CD8-positive, alpha-beta memory T cell (primary cell): ENCODE measurements at regions not wholly inside any gene's neighbourhood (a gene's known extent, or its start where the extent isn't known, plus 50 kb on each side); places are given as distances from the start of the nearest gene placed in this dataset.

Source experiments
- CTCF ChIA-PET: fragments of 350-600 bp; sonication (Branson Sonifier 250); formaldehyde crosslinking; loops from one replicate; lab custom pipeline; 2021; ENCODE audit warnings: antibody characterized with exemption; lab: Charles Lee
- POLR2A ChIA-PET: fragments of 350-600 bp; sonication (Branson Sonifier 250); formaldehyde crosslinking; loops from one replicate; lab custom pipeline; 2021; ENCODE audit warnings: antibody characterized with exemption; lab: Charles Lee
- DNase-seq, 5 donors: peaks; one replicate each; pipeline versions ENCODE4 v3.0.0 to v3.0.0-alpha.2; 2020 to 2022; ENCODE audit warnings: mixed read lengths in 1 of 5
- H3K27ac ChIP-seq: one replicate; pipeline ENCODE4 v1.7.0; 2013; ENCODE audit warnings: low read depth, mild to moderate bottlenecking, low read length, moderate library complexity
- H3K27me3 ChIP-seq: 2 replicates; pipeline ENCODE4 v1.7.0; 2013; ENCODE audit warnings: low read length, mild to moderate bottlenecking; ENCODE audit not compliant: insufficient read depth, poor library complexity, severe bottlenecking
- H3K36me3 ChIP-seq: 2 replicates; pipeline ENCODE4 v1.7.0; 2013; ENCODE audit warnings: mild to moderate bottlenecking, low read length, moderate library complexity; ENCODE audit not compliant: insufficient read depth
- H3K4me1 ChIP-seq: 2 replicates; pipeline ENCODE4 v1.7.0; 2013; ENCODE audit warnings: mild to moderate bottlenecking, low read length, moderate library complexity; ENCODE audit not compliant: insufficient read depth
- H3K4me3 ChIP-seq: 2 replicates; pipeline ENCODE4 v1.7.0; 2013; ENCODE audit warnings: mild to moderate bottlenecking, low read length
- H3K9me3 ChIP-seq: 2 replicates; pipeline ENCODE4 v1.7.0; 2013; ENCODE audit warnings: mild to moderate bottlenecking, low read length
- H3K27ac Mint-ChIP-seq, 8 donors: one replicate each; pipeline ENCODE4 v1.8.0; 2020 to 2021; ENCODE audit warnings: mixed read lengths in 8 of 8, mild to moderate bottlenecking in 6 of 8, inconsistent platforms in 3 of 8, moderate library complexity in 3 of 8
- H3K27me3 Mint-ChIP-seq, 2 donors: one replicate each; pipeline ENCODE4 v1.8.0; 2020 to 2021; ENCODE audit warnings: mixed read lengths in 2 of 2, mild to moderate bottlenecking in 1 of 2, moderate library complexity in 1 of 2
- H3K36me3 Mint-ChIP-seq, 3 donors: one replicate each; pipeline ENCODE4 v1.8.0; 2020 to 2021; ENCODE audit warnings: mixed read lengths in 3 of 3, inconsistent platforms in 1 of 3, mild to moderate bottlenecking in 1 of 3
- H3K4me1 Mint-ChIP-seq, 3 donors: one replicate each; pipeline ENCODE4 v1.8.0; 2020 to 2021; ENCODE audit warnings: mixed read lengths in 3 of 3, inconsistent platforms in 1 of 3, mild to moderate bottlenecking in 1 of 3
- H3K4me3 Mint-ChIP-seq, 7 donors: one replicate each; pipeline ENCODE4 v1.8.0; 2020 to 2021; ENCODE audit warnings: mixed read lengths in 7 of 7, mild to moderate bottlenecking in 6 of 7, moderate library complexity in 4 of 7, inconsistent platforms in 2 of 7
- H3K9me3 Mint-ChIP-seq, 5 donors: one replicate each; pipeline ENCODE4 v1.8.0; 2020 to 2022; ENCODE audit warnings: mixed read lengths in 5 of 5, mild to moderate bottlenecking in 3 of 5, moderate library complexity in 2 of 5, inconsistent platforms in 1 of 5

GRCh38 chr11:32229576-32230240 lies 138.8 kb downstream of the RCN1 start:
- no peak for DNase-seq
- Mint-ChIP-seq H3K27ac (no peak overlapping the region), H3K4me3 (no peak overlapping the region), H3K9me3 (peaks cover 0 to 2% (median 0%) of the 10 kb centered on the region in 5 donors), H3K36me3 (no peaks in the 10 kb centered on the region), H3K27me3 (peaks cover 7 to 43% of the 10 kb centered on the region in 2 donors), H3K4me1 (no peaks in the 10 kb centered on the region)
- H3K27me3 ChIP-seq, result no peaks in the 10 kb centered on the region
- H3K36me3 ChIP-seq, result no peaks in the 10 kb centered on the region
- no peak overlapping the region for H3K27ac ChIP-seq
- H3K4me1 ChIP-seq, result no peaks in the 10 kb centered on the region
- no peak overlapping the region for H3K4me3 ChIP-seq
- ChIA-PET POLR2A (no interaction called here), CTCF (no interaction called here)
- no peaks in the 10 kb centered on the region for H3K9me3 ChIP-seq

DNA sequence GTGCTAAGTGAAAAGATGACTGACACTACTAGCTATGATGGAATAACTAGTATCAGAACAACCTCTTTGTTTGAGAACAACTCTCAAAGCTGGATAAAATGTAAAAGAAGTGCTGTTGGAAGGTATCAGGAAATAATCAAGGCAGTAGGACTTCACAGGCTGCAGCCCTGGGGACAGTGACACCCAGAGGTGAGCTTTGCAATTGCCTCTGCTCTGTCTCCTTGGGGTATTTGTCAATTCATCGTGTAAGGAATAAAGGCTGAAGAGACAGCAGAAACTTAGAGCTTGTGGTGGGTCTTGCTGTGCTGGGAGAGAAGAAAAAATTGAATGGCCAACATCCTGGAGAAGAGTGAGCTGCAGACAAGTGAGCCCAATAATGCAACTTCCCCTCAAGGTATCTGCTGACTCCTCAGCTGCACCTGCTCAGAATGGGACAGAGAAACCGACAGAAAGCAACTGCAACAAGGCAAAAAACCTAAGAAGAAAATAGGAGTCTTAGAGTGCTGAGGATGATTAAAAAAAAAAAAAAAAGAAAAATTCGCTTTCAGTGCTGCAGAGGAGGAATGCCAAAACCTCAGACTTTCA lies 141.1 kb downstream of the RCN1 start:
- Histone ChIP-seq H3K27ac (no peak overlapping the region), H3K4me3 (no peak overlapping the region), H3K36me3 (no peaks in the 10 kb centered on the region), H3K4me1 (no peaks in the 10 kb centered on the region), H3K9me3 (no peaks in the 10 kb centered on the region), H3K27me3 (no peaks in the 10 kb centered on the region)
- Mint-ChIP-seq H3K4me3 (no peak overlapping the region), H3K36me3 (no peaks in the 10 kb centered on the region), H3K9me3 (peaks cover 0 to 2% (median 0%) of the 10 kb centered on the region in 5 donors), H3K27ac (no peak overlapping the region), H3K27me3 (peaks cover 2 to 41% of the 10 kb centered on the region in 2 donors), H3K4me1 (no peaks in the 10 kb centered on the region)
- no peak for DNase-seq
- CTCF ChIA-PET, result interaction anchor here (0.7 kb wide), 1 partner anchor 20 kb away, joined by 5 read pairs; no protein-coding TSS in a partner anchor
- POLR2A ChIA-PET, result no interaction called here

DNA sequence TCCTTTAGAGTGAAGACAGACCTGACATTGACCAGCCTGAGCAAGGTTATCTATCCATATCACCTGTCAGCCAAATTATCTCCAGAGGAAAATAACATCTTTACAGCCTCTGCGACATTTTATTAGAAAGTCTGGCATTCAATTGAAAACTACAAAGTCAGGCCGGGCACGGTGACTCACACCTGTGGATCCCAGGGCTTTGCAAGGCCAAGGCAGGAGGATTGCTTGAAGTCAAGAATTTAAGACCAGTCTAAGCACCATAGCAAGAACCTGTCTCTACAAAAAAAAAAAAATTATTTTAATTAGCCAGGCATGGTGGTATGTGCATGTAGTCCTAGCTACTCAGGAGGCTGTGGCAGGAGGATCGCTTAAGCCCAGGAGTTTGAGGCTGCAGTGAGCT lies 141.6 kb downstream of the RCN1 start:
- Histone ChIP-seq H3K27me3 (no peaks in the 10 kb centered on the region), H3K9me3 (no peaks in the 10 kb centered on the region), H3K4me1 (no peaks in the 10 kb centered on the region), H3K4me3 (no peak overlapping the region), H3K27ac (no peak overlapping the region), H3K36me3 (no peaks in the 10 kb centered on the region)
- H3K27ac Mint-ChIP-seq, result no peak overlapping the region
- no peak for DNase-seq
- no peaks in the 10 kb centered on the region for H3K36me3 Mint-ChIP-seq
- H3K4me1 Mint-ChIP-seq, result no peaks in the 10 kb centered on the region
- POLR2A ChIA-PET, result no interaction called here
- peaks cover 2 to 44% of the 10 kb centered on the region in 2 donors for H3K27me3 Mint-ChIP-seq
- CTCF ChIA-PET, result no interaction called here
- peaks cover 0 to 2% (median 0%) of the 10 kb centered on the region in 5 donors for H3K9me3 Mint-ChIP-seq
- no peak overlapping the region for H3K4me3 Mint-ChIP-seq

- Histone ChIP-seq H3K27me3 (no peaks in the 10 kb centered on the region), H3K9me3 (no peaks in the 10 kb centered on the region), H3K27ac (no peak overlapping the region), H3K4me3 (no peak overlapping the region), H3K4me1 (no peaks in the 10 kb centered on the region), H3K36me3 (no peaks in the 10 kb centered on the region)
- H3K27me3 Mint-ChIP-seq, result peaks cover 0 to 43% of the 10 kb centered on the region in 2 donors
- H3K9me3 Mint-ChIP-seq, result peaks cover 0 to 2% (median 0%) of the 10 kb centered on the region in 5 donors
- H3K4me3 Mint-ChIP-seq, result no peak overlapping the region
- ChIA-PET POLR2A (no interaction called here), CTCF (no interaction called here)
- no peak overlapping the region for H3K27ac Mint-ChIP-seq
- H3K4me1 Mint-ChIP-seq, result no peaks in the 10 kb centered on the region
- DNase-seq, result no peak
- no peaks in the 10 kb centered on the region for H3K36me3 Mint-ChIP-seq
Observed at GRCh38 chr11:32233276-32233675, 142.4 kb downstream of the RCN1 start.

GRCh38 chr11:32233928-32234327 lies 143.1 kb downstream of the RCN1 start:
- H3K4me1 ChIP-seq, result no peaks in the 10 kb centered on the region
- Mint-ChIP-seq H3K9me3 (peaks cover 0 to 2% (median 0%) of the 10 kb centered on the region in 5 donors), H3K4me1 (no peaks in the 10 kb centered on the region), H3K27ac (no peak overlapping the region), H3K4me3 (no peak overlapping the region), H3K36me3 (no peaks in the 10 kb centered on the region), H3K27me3 (peaks cover 0 to 43% of the 10 kb centered on the region in 2 donors)
- H3K27ac ChIP-seq, result no peak overlapping the region
- no peaks in the 10 kb centered on the region for H3K27me3 ChIP-seq
- H3K9me3 ChIP-seq, result no peaks in the 10 kb centered on the region
- POLR2A ChIA-PET, result no interaction called here
- H3K36me3 ChIP-seq, result no peaks in the 10 kb centered on the region
- CTCF ChIA-PET, result no interaction called here
- no peak overlapping the region for H3K4me3 ChIP-seq
- no peak for DNase-seq

DNA sequence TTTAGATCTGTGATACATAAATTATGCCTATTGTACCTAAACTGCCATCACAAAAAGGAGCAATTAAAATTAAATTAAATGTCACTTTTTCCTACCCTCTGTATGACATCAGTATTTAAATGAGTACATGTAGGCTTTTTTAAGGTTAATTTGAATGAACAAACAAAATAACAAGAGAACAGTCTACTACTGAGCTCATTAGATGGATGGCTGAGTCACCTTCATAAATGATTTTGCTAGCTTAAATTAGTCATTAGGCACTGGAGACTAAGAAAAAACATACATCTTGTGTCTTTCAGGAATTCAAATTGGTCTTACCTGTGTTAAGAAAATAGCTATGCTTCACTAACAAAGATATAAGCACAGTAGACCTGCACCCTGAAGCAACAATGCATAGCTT lies 153.6 kb downstream of the RCN1 start:
- Mint-ChIP-seq H3K36me3 (no peaks in the 10 kb centered on the region), H3K4me3 (no peak overlapping the region), H3K27ac (no peak overlapping the region), H3K9me3 (peaks cover 0 to 2% (median 0%) of the 10 kb centered on the region in 5 donors), H3K4me1 (no peaks in the 10 kb centered on the region), H3K27me3 (peaks cover 1 to 4% of the 10 kb centered on the region in 2 donors)
- no peaks in the 10 kb centered on the region for H3K36me3 ChIP-seq
- ChIA-PET POLR2A (no interaction called here), CTCF (no interaction called here)
- H3K4me1 ChIP-seq, result no peaks in the 10 kb centered on the region
- H3K27ac ChIP-seq, result no peak overlapping the region
- no peaks in the 10 kb centered on the region for H3K9me3 ChIP-seq
- DNase-seq, result no peak
- no peak overlapping the region for H3K4me3 ChIP-seq
- H3K27me3 ChIP-seq, result no peaks in the 10 kb centered on the region

GRCh38 chr11:32253706-32254105 lies 162.8 kb downstream of the RCN1 start:
- H3K27me3 Mint-ChIP-seq, result peaks cover 8 to 20% of the 10 kb centered on the region in 2 donors
- no peaks in the 10 kb centered on the region for H3K36me3 ChIP-seq
- no peaks in the 10 kb centered on the region for H3K9me3 Mint-ChIP-seq
- H3K4me3 Mint-ChIP-seq, result no peak overlapping the region
- ChIA-PET CTCF (no interaction called here), POLR2A (no interaction called here)
- H3K4me1 ChIP-seq, result no peaks in the 10 kb centered on the region
- no peak overlapping the region for H3K27ac ChIP-seq
- H3K27ac Mint-ChIP-seq, result no peak overlapping the region
- H3K4me3 ChIP-seq, result no peak overlapping the region
- H3K4me1 Mint-ChIP-seq, result no peaks in the 10 kb centered on the region
- H3K9me3 ChIP-seq, result no peaks in the 10 kb centered on the region
- H3K27me3 ChIP-seq, result no peaks in the 10 kb centered on the region
- no peaks in the 10 kb centered on the region for H3K36me3 Mint-ChIP-seq
- no peak for DNase-seq

GRCh38 chr11:32255841-32256240 lies 165.0 kb downstream of the RCN1 start:
- Histone ChIP-seq H3K4me1 (no peaks in the 10 kb centered on the region), H3K27me3 (no peaks in the 10 kb centered on the region), H3K9me3 (no peaks in the 10 kb centered on the region), H3K36me3 (no peaks in the 10 kb centered on the region), H3K4me3 (no peak overlapping the region), H3K27ac (no peak overlapping the region)
- Mint-ChIP-seq H3K9me3 (no peaks in the 10 kb centered on the region), H3K36me3 (no peaks in the 10 kb centered on the region), H3K4me3 (no peak overlapping the region), H3K27me3 (peaks cover 8 to 24% of the 10 kb centered on the region in 2 donors), H3K4me1 (no peaks in the 10 kb centered on the region), H3K27ac (no peak overlapping the region)
- ChIA-PET POLR2A (no interaction called here), CTCF (no interaction called here)
- DNase-seq, result no peak
